Keratinocyte (primary cell): ENCODE measurements at regions not wholly inside any gene's neighbourhood (a gene's known extent, or its start where the extent isn't known, plus 50 kb on each side); places are given as distances from the start of the nearest gene placed in this dataset.

Experiments used
- CTCF ChIP-seq, 3 experiments: IDR thresholded peaks in 1 of 3; conservative IDR thresholded peaks in 1 of 3; optimal IDR thresholded peaks in 1 of 3; 2 replicates in 2 of 3; 3 replicates in 1 of 3; pipeline versions ENCODE3 to v1.5.1; 2011; ENCODE audit warnings: low read length in 3 of 3, mild to moderate bottlenecking in 3 of 3, moderate library complexity in 2 of 3, control low read depth in 1 of 3, inconsistent platforms in 1 of 3; ENCODE audit not compliant: insufficient read depth in 2 of 3; ENCODE audit errors: extremely low read depth in 1 of 3
- EZH2 ChIP-seq: IDR thresholded peaks from one replicate; pipeline ENCODE4 v1.6.1; 2012; ENCODE audit warnings: inconsistent platforms, mild to moderate bottlenecking, low read length, moderate library complexity

- TF ChIP-seq CTCF (optimal IDR thresholded peaks at IDR 0.05 in 1 of 3, IDR thresholded peaks at IDR 0.05 in 1 of 3, conservative IDR thresholded peaks at IDR 0.05 in 1 of 3; ENCODE audit: extremely low read depth in 1 of 3, insufficient read depth in 2 of 3, low read length in 3 of 3) (no peak), EZH2 (no peak)
Measured at GRCh38 chr1:187326557-187326956, 497.8 kb downstream of the PLA2G4A start.
